Mucosa of rectum (tissue), 2 donors: ENCODE measurements at regions not wholly inside any gene's neighbourhood (a gene's known extent, or its start where the extent isn't known, plus 50 kb on each side); places are given as distances from the start of the nearest gene placed in this dataset.
"Not testable (repeated sequence)": the region's sequence is repeated elsewhere in the genome, so short reads cannot be mapped to it uniquely, and the experiment has no call there.

Experiments
- H3K27ac ChIP-seq, 2 donors: one replicate each; pipeline ENCODE4 v1.7.0; 2013; ENCODE audit warnings: inconsistent platforms in 2 of 2, low read depth in 2 of 2, low read length in 2 of 2
- H3K27me3 ChIP-seq, 2 donors: one replicate each; pipeline ENCODE4 v1.7.0; 2013; ENCODE audit warnings: low read length in 2 of 2; ENCODE audit not compliant: control insufficient read depth in 2 of 2, insufficient read depth in 2 of 2
- H3K36me3 ChIP-seq, 2 donors: one replicate each; pipeline ENCODE4 v1.7.0; 2013; ENCODE audit warnings: low read length in 2 of 2; ENCODE audit not compliant: control insufficient read depth in 2 of 2, insufficient read depth in 2 of 2
- H3K4me1 ChIP-seq, 2 donors: one replicate each; pipeline ENCODE4 v1.7.0; 2013; ENCODE audit warnings: low read length in 2 of 2, mild to moderate bottlenecking in 1 of 2; ENCODE audit not compliant: control insufficient read depth in 2 of 2, insufficient read depth in 2 of 2
- H3K4me3 ChIP-seq, 2 donors: one replicate each; pipeline ENCODE4 v1.7.0; 2013; ENCODE audit warnings: low read length in 2 of 2
- H3K9ac ChIP-seq, 2 donors: one replicate each; pipeline ENCODE4 v1.7.0; 2013; ENCODE audit warnings: low read length in 2 of 2, low read depth in 1 of 2, mild to moderate bottlenecking in 1 of 2
- H3K9me3 ChIP-seq, 2 donors: one replicate each; pipeline ENCODE4 v1.7.0; 2013; ENCODE audit warnings: low read length in 2 of 2; ENCODE audit not compliant: control insufficient read depth in 2 of 2
- donor health status: healthy.
- donor health status: Normal muscosa, but diverticular disease.

DNA sequence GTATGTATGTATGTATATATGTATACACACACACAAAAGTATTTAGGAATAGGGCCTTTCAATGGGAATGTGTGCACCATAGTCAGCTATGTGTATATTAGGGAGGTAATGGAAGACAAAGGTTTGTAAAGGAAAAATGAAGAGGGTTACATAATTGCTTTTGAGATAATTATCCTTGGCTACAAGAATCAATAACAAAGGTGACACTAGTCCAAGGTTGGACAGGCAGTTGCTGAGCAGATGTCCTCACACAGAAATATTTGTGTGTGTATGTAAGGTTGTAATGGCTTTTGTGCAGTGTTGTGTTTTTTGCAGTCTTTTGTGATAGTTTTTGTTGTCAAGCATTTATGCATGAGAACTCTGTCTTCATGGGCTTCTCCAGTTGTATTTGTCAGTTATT lies 157.9 kb upstream of the MARCKS start:
- Histone ChIP-seq H3K4me1 (peaks cover 0 to 15% of the 10 kb centered on the region in 2 donors), H3K27me3 (no peaks in the 10 kb centered on the region), H3K9ac (no peak overlapping the region), H3K27ac (no peak overlapping the region), H3K9me3 (no peaks in the 10 kb centered on the region), H3K36me3 (no peaks in the 10 kb centered on the region), H3K4me3 (no peak overlapping the region)

DNA sequence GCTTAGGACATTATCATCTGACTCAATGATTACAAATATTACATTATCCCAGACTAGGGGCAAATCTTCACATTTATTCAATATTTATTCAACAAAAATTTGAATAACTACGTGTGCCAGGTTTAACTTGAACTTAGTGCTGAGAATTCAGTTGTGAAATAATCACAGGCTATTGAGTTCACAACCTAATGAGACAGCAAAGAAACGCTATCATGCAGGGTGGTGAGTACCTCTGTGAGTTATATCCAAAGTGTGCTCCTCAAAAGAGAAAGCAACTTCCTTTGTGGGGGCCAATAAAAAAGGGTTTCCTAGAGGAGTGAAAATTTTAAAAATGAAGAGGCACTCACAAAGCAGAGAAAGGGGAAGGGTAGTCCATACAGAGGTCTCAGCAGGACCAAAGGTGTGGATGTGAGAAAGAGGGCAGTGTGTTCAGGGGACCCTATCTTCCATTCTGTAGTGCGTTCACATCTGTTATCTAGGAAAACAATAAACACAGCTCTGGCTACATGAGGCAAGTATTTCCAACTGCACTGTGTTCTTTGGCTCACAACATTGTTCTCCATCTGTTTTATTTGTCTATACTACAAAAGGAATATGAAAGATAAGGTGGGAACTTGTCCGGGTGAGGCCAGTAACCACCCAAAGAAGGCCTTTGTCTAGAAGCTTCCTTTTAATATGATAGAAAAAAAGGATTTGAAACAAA lies 155.4 kb upstream of the MARCKS start:
- Histone ChIP-seq H3K9me3 (no peaks in the 10 kb centered on the region), H3K4me1 (peaks cover 0 to 14% of the 10 kb centered on the region in 2 donors), H3K36me3 (no peaks in the 10 kb centered on the region), H3K27me3 (no peaks in the 10 kb centered on the region), H3K4me3 (peak overlapping the region in 1 of 2 donors; percentile 40), H3K27ac (peak overlapping the region in 1 of 2 donors; percentile 39), H3K9ac (no peak overlapping the region)

DNA sequence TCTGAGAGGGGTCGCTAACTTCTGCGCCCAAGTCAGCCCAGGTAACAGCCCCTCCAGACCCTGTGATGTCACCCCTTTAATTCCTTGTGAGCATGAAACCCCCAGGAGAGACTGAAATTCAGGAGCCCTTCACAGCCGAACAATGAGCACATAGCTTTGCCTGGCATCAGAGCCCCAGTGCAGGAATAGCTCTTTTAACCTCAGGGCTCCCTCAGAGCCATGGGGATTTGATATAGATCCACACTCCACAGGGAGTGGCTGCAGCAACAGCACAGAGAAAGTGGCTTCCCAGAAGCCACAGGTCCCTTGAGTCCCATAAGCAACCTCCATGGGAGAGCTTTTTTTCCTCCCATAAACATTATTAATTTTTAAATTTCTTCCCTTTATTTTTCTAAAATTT lies 150.0 kb upstream of the MARCKS start:
- H3K27me3 ChIP-seq, result no peaks in the 10 kb centered on the region
- peaks cover 12 to 30% of the 10 kb centered on the region in 2 donors for H3K4me1 ChIP-seq
- H3K27ac ChIP-seq, result no peak overlapping the region
- no peaks in the 10 kb centered on the region for H3K9me3 ChIP-seq
- no peaks in the 10 kb centered on the region for H3K36me3 ChIP-seq
- no peak overlapping the region for H3K9ac ChIP-seq
- no peak overlapping the region for H3K4me3 ChIP-seq

DNA sequence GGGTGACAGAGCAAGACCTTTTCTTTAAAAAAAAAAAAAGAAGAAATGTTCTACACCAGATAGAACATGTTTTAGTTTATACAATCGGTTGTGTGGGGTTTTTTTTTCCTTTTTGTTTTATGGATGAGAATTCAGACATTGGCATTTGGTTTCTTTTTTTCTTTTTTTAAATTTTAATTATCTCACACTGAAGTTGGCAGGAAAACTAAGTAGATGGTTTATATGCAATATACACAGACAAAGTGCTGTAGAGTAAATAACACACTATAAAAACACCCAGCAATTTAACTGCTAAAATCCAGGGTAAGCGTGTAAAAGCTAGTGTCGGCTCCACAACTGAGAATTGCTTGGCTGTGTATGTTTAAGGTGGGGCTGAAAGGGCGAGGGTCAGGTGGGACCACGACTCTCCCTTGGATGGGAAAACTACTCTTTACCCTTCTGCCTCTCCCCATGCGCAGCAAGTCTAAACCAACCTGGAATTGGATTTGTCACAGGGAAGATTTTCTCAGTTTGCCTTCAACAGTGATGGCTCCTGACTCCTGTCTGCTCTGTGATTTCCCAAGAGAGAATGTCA lies 147.1 kb upstream of the MARCKS start:
- no peaks in the 10 kb centered on the region for H3K9me3 ChIP-seq
- peak overlapping the region; percentile 84 to 85 for H3K27ac ChIP-seq
- peak overlapping the region; percentile 9 to 27 for H3K4me3 ChIP-seq
- H3K4me1 ChIP-seq, result peaks cover 12 to 25% of the 10 kb centered on the region in 2 donors
- H3K9ac ChIP-seq, result peak overlapping the region; percentile 29 to 33
- no peaks in the 10 kb centered on the region for H3K27me3 ChIP-seq
- H3K36me3 ChIP-seq, result no peaks in the 10 kb centered on the region

DNA sequence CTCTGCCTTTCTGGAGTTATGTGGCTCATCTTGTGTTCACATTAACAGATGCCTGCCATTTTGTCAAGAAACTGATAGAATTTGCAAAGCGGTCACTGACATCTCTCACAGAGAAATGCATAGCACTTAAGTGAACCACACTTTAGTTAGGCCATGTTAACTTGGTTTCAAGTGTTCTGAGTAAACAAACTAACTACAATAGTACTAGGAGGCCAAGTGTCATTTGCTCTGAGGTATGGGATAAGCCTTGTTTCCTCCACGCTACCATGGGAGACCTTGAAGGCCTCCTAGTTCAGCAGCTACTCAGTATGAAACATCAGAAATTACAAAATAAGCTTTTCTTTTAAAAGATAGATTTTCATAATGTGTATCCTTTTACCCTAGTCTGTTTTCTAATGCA lies 143.5 kb upstream of the MARCKS start:
- Histone ChIP-seq H3K27me3 (no peaks in the 10 kb centered on the region), H3K9me3 (no peaks in the 10 kb centered on the region), H3K4me1 (peaks cover 15 to 27% of the 10 kb centered on the region in 2 donors), H3K9ac (no peak overlapping the region), H3K4me3 (no peak overlapping the region), H3K27ac (no peak overlapping the region), H3K36me3 (no peaks in the 10 kb centered on the region)

DNA sequence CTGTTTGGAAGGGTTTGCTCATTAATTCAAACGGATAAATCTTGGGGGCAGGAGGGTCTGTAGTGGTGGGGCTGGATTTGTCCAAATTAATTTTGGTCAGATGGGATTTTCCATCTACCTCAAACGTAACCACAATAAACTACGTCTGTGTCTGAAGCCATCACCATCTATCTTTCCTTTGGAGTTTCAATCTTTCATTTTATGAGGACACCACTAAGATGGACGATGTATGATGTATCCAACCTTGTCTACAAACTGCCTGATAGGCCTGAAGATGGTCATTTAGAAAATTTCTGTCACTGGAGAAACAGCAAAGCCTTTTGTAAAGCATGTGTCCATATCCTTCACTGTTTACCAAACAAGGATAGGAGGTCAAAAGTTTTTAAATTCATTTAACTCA lies 138.6 kb upstream of the MARCKS start:
- no peaks in the 10 kb centered on the region for H3K27me3 ChIP-seq
- peaks cover 6 to 14% of the 10 kb centered on the region in 2 donors for H3K4me1 ChIP-seq
- no peak overlapping the region for H3K9ac ChIP-seq
- H3K4me3 ChIP-seq, result no peak overlapping the region
- no peaks in the 10 kb centered on the region for H3K36me3 ChIP-seq
- H3K9me3 ChIP-seq, result no peaks in the 10 kb centered on the region
- H3K27ac ChIP-seq, result peak overlapping the region; percentile 67 to 74

DNA sequence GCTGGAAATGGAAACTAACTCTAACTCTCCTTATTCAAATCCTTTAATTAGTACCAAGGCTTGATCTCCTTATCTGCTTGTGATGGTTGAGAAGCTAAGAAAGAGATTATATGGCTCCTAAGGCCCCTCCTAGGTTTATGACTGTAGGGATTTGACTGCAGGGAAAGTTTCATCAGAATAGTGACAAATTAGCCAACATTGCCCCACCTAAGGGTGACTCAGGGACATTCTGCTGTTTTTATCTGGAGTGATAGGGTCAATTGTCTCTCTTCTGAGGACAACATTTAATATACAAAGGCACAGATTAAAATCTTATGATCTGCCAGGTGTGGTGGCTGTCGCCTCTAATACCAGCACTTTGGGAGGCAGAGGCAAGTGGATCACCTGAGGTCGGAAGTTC lies 138.1 kb upstream of the MARCKS start:
- Histone ChIP-seq H3K27me3 (no peaks in the 10 kb centered on the region), H3K27ac (peak overlapping the region; percentile 67 to 74), H3K36me3 (no peaks in the 10 kb centered on the region), H3K9me3 (no peaks in the 10 kb centered on the region), H3K4me3 (no peak overlapping the region), H3K4me1 (peaks cover 6 to 15% of the 10 kb centered on the region in 2 donors), H3K9ac (no peak overlapping the region)

DNA sequence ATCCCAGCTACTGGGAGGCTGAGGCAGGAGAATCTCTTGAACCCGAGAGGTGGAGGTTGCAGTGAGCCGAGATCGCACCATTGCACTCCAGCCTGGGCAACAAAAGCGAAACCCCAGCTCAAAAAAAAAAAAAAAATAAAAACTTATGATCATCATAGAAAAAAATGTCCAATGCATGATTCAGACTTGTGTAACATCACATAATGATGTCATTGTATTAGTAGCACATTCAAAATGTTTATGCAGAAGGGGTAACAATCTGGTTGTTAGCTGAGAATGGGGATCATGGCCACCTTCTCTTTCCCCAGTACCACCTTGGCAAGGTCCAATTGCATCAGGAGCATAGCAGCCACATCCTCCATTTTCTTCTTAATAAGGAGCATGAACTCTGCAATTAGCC lies 137.6 kb upstream of the MARCKS start:
- Histone ChIP-seq H3K36me3 (no peaks in the 10 kb centered on the region), H3K27me3 (no peaks in the 10 kb centered on the region), H3K4me1 (peaks cover 6 to 15% of the 10 kb centered on the region in 2 donors), H3K9ac (no peak overlapping the region), H3K27ac (peak overlapping the region in 1 of 2 donors; percentile 11), H3K4me3 (no peak overlapping the region), H3K9me3 (no peaks in the 10 kb centered on the region)

DNA sequence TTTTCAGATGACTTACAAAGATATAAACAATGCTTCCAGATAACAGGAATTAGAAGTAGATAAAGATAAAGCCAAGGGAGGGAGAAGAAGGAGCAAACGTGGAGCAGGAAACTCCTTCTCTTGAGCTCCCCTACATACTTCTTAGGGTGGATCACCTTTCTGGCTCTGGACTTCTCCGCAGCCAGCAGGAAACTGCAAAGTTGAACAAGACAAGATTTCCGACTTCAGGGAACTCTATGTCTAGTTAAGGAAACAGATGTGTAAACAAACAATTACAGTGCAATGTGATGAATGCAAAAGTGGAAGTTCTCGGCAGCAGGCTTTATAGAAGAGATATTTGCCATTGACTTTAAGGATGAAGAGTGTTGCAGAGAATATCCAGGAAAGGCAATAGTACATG lies 134.0 kb upstream of the MARCKS start:
- H3K4me3 ChIP-seq, result no peak overlapping the region
- H3K27me3 ChIP-seq, result no peaks in the 10 kb centered on the region
- no peaks in the 10 kb centered on the region for H3K9me3 ChIP-seq
- no peak overlapping the region for H3K27ac ChIP-seq
- H3K36me3 ChIP-seq, result no peaks in the 10 kb centered on the region
- no peak overlapping the region for H3K9ac ChIP-seq
- H3K4me1 ChIP-seq, result peaks cover 6 to 15% of the 10 kb centered on the region in 2 donors

DNA sequence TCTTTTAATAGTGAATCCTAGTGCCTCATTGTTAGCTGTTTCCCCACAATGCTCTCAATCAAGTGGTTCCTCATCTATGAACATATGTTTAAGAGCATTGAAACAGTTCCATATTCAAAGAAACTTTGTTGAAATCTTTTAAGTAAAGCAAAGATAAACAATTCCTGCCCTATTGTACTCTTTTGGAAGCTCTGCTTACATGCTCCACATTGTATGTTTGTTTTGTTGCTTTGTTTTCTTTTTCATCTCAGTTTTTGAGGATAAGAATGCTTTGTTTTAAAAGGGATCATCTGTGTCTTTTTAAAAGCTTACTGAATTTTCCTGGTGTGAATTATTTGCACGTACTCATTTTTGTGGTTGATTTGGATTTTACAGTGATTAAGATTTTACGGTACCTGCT lies 132.2 kb upstream of the MARCKS start:
- H3K4me3 ChIP-seq, H3K9ac ChIP-seq, H3K9me3 ChIP-seq, H3K4me1 ChIP-seq, H3K27me3 ChIP-seq, H3K36me3 ChIP-seq, H3K27ac ChIP-seq: not testable (repeated sequence)
